Naive thymus-derived CD4-positive, alpha-beta T cell (primary cell): ENCODE measurements at regions not wholly inside any gene's neighbourhood (a gene's known extent, or its start where the extent isn't known, plus 50 kb on each side); places are given as distances from the start of the nearest gene placed in this dataset.

ENCODE experiments used
- ATAC-seq: fragments of 150-1000 bp; cut with Tn5 transposase; 2 replicates; pipeline ENCODE4 v1.10.0; 2021; ENCODE audit warnings: mild to moderate bottlenecking, moderate library complexity
- CTCF ChIA-PET: fragments of 350-600 bp; sonication (Branson Sonifier 250); formaldehyde crosslinking; loops from one replicate; lab custom pipeline; 2021; ENCODE audit warnings: antibody characterized with exemption; lab: Charles Lee
- POLR2A ChIA-PET: fragments of 350-600 bp; sonication (Branson Sonifier 250); formaldehyde crosslinking; loops from one replicate; lab custom pipeline; 2021; ENCODE audit warnings: antibody characterized with exemption, inconsistent platforms; lab: Charles Lee
- DNase-seq, 9 donors: peaks; one replicate each; pipeline versions ENCODE4 v3.0.0 to v3.0.0-alpha.2; 2020 to 2022; ENCODE audit warnings: mixed read lengths in 1 of 9
- H3K27ac ChIP-seq: one replicate; pipeline ENCODE4 v1.7.0; 2013; ENCODE audit warnings: mild to moderate bottlenecking, low read depth, low read length, moderate library complexity
- H3K27me3 ChIP-seq, 2 donors: one replicate each; pipeline ENCODE4 v1.7.0; 2013; ENCODE audit warnings: low read length in 2 of 2, mild to moderate bottlenecking in 2 of 2, moderate library complexity in 2 of 2; ENCODE audit not compliant: control insufficient read depth in 2 of 2, insufficient read depth in 2 of 2
- H3K36me3 ChIP-seq, 3 experiments: 1 replicate in 2 of 3; 2 replicates in 1 of 3; pipeline ENCODE4 v1.7.0; 2013; ENCODE audit warnings: low read length in 3 of 3, mild to moderate bottlenecking in 3 of 3, moderate library complexity in 1 of 3; ENCODE audit not compliant: insufficient read depth in 3 of 3, control insufficient read depth in 2 of 3
- H3K4me1 ChIP-seq, 2 donors: one replicate each; pipeline ENCODE4 v1.7.0; 2013; ENCODE audit warnings: low read length in 2 of 2, mild to moderate bottlenecking in 2 of 2, moderate library complexity in 1 of 2; ENCODE audit not compliant: control insufficient read depth in 2 of 2, insufficient read depth in 2 of 2
- H3K4me3 ChIP-seq: 2 replicates; pipeline ENCODE4 v1.7.0; 2013; ENCODE audit warnings: mild to moderate bottlenecking, low read length
- H3K9me3 ChIP-seq, 3 experiments: 1 replicate in 2 of 3; 2 replicates in 1 of 3; pipeline ENCODE4 v1.7.0; 2013; ENCODE audit warnings: low read length in 3 of 3; ENCODE audit not compliant: control insufficient read depth in 2 of 3
- H3K27ac Mint-ChIP-seq, 9 donors: one replicate each; pipeline ENCODE4 v1.8.0; 2020 to 2022; ENCODE audit warnings: mixed read lengths in 9 of 9, mild to moderate bottlenecking in 8 of 9, moderate library complexity in 5 of 9, inconsistent platforms in 2 of 9
- H3K27me3 Mint-ChIP-seq, 5 donors: one replicate each; pipeline ENCODE4 v1.8.0; 2021 to 2022; ENCODE audit warnings: mixed read lengths in 5 of 5, mild to moderate bottlenecking in 1 of 5
- H3K36me3 Mint-ChIP-seq, 5 donors: one replicate each; pipeline ENCODE4 v1.8.0; 2020 to 2022; ENCODE audit warnings: mixed read lengths in 5 of 5, mild to moderate bottlenecking in 3 of 5, inconsistent platforms in 1 of 5
- H3K4me1 Mint-ChIP-seq, 7 donors: one replicate each; pipeline ENCODE4 v1.8.0; 2020 to 2022; ENCODE audit warnings: mixed read lengths in 7 of 7, mild to moderate bottlenecking in 3 of 7, inconsistent platforms in 1 of 7
- H3K4me3 Mint-ChIP-seq, 10 donors: one replicate each; pipeline ENCODE4 v1.8.0; 2020 to 2022; ENCODE audit warnings: mild to moderate bottlenecking in 10 of 10, mixed read lengths in 10 of 10, moderate library complexity in 6 of 10, inconsistent platforms in 2 of 10
- H3K9me3 Mint-ChIP-seq, 11 donors: one replicate each; pipeline ENCODE4 v1.8.0; 2020 to 2022; ENCODE audit warnings: mixed read lengths in 11 of 11, mild to moderate bottlenecking in 4 of 11, inconsistent platforms in 1 of 11, moderate library complexity in 1 of 11
- intact Hi-C, 2 donors: fragments of 100-400 bp; cut with micrococcal nuclease; formaldehyde crosslinking; loops; one replicate each; pipeline ENCODE4 v1.15.1; 2023

DNA sequence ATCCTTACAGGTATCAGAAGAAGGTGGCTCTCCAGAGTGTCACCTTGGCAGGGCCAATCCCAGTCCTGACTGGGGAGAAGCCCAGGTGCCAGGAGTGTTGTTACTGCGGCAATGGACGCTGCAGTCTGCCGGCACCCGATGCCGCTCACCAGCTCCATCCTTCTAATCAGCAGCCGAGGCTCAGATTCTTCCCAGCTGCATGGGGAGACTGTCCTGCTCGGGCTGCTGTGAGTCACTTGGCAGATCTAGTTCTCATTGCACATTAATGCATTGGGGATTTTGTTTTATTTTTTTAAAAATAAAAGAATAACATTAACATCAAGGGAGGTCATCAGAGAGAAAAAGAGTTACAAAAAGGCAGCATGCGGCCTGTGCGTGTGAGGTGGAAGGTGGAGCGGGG lies 115.8 kb downstream of the MTX3 start:
- Mint-ChIP-seq H3K36me3 (no peaks in the 10 kb centered on the region), H3K4me1 (no peaks in the 10 kb centered on the region), H3K27me3 (peaks cover 5 to 23% (median 10%) of the 10 kb centered on the region in 5 donors), H3K27ac (no peak overlapping the region), H3K4me3 (no peak overlapping the region), H3K9me3 (peaks cover 0 to 4% (median 0%) of the 10 kb centered on the region in 11 donors)
- no peak for DNase-seq
- Histone ChIP-seq H3K4me1 (no peaks in the 10 kb centered on the region), H3K27me3 (no peaks in the 10 kb centered on the region), H3K4me3 (no peak overlapping the region), H3K27ac (no peak overlapping the region), H3K9me3 (no peaks in the 10 kb centered on the region), H3K36me3 (no peaks in the 10 kb centered on the region)
- ChIA-PET POLR2A (no interaction called here), CTCF (no interaction called here)
- no peak for ATAC-seq
- intact Hi-C loops, result no loop called here

DNA sequence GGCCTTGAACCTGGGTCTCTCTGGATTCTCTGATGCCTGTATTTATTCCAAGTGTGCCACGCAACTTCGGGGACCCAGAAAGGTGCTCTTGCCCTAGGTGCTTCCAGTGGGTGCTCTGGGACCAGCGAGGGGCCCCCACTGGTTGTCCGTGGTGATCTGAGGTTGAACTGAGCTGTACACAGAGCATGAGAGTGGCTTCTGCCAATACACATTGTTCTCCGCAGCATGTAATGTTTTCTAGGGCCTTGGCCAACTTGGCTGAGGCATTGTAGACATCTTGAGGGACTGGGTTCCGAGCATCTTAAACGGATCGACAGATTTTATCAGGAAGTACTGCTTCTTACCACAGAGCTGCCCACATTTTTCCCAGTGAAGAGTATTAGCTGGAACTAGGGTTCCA lies 117.9 kb downstream of the MTX3 start:
- Histone ChIP-seq H3K4me1 (no peaks in the 10 kb centered on the region), H3K4me3 (no peak overlapping the region), H3K27me3 (no peaks in the 10 kb centered on the region), H3K9me3 (no peaks in the 10 kb centered on the region), H3K36me3 (no peaks in the 10 kb centered on the region), H3K27ac (no peak overlapping the region)
- ChIA-PET CTCF (interaction anchor here (1.1 kb wide), 1 partner anchor 11 kb away, joined by 3 read pairs; no protein-coding TSS in a partner anchor), POLR2A (interaction anchor here (0.5 kb wide), 1 partner anchor 359 kb away, joined by 3 read pairs; no protein-coding TSS in a partner anchor)
- H3K36me3 Mint-ChIP-seq, result no peaks in the 10 kb centered on the region
- H3K27ac Mint-ChIP-seq, result no peak overlapping the region
- ATAC-seq (no peak), DNase-seq (no peak)
- H3K9me3 Mint-ChIP-seq, result no peaks in the 10 kb centered on the region
- H3K4me3 Mint-ChIP-seq, result no peak overlapping the region
- no peaks in the 10 kb centered on the region for H3K4me1 Mint-ChIP-seq
- intact Hi-C loops, result no loop called here
- peaks cover 5 to 29% (median 18%) of the 10 kb centered on the region in 5 donors for H3K27me3 Mint-ChIP-seq

DNA sequence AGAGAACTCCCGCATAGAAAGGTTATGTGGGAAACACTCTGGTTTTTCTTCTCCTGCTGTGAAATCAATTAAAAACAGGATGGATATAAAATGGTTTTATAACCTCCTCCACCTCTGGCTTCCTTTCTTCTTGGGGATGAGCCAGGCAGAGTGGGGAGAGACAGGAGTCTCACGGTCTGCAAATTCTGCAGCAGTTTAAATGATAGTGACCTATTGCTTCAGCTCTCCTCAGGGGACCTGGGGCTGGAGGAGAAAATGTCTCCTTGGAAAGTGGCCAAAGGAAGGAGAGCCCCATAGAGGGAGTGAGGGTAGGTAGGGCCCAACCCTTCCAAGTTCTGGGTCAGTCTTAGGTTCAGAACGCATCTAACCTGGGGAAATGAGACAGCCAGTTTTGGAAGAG lies 118.8 kb downstream of the MTX3 start:
- Histone ChIP-seq H3K4me1 (no peaks in the 10 kb centered on the region), H3K4me3 (no peak overlapping the region), H3K27ac (no peak overlapping the region), H3K9me3 (no peaks in the 10 kb centered on the region), H3K36me3 (no peaks in the 10 kb centered on the region), H3K27me3 (no peaks in the 10 kb centered on the region)
- H3K9me3 Mint-ChIP-seq, result no peaks in the 10 kb centered on the region
- H3K4me1 Mint-ChIP-seq, result no peaks in the 10 kb centered on the region
- ATAC-seq, result no peak
- H3K27ac Mint-ChIP-seq, result no peak overlapping the region
- ChIA-PET POLR2A (no interaction called here), CTCF (no interaction called here)
- no peak overlapping the region for H3K4me3 Mint-ChIP-seq
- H3K27me3 Mint-ChIP-seq, result peaks cover 5 to 34% (median 24%) of the 10 kb centered on the region in 5 donors
- no peak for DNase-seq
- no peaks in the 10 kb centered on the region for H3K36me3 Mint-ChIP-seq
- intact Hi-C loops, result no loop called here

DNA sequence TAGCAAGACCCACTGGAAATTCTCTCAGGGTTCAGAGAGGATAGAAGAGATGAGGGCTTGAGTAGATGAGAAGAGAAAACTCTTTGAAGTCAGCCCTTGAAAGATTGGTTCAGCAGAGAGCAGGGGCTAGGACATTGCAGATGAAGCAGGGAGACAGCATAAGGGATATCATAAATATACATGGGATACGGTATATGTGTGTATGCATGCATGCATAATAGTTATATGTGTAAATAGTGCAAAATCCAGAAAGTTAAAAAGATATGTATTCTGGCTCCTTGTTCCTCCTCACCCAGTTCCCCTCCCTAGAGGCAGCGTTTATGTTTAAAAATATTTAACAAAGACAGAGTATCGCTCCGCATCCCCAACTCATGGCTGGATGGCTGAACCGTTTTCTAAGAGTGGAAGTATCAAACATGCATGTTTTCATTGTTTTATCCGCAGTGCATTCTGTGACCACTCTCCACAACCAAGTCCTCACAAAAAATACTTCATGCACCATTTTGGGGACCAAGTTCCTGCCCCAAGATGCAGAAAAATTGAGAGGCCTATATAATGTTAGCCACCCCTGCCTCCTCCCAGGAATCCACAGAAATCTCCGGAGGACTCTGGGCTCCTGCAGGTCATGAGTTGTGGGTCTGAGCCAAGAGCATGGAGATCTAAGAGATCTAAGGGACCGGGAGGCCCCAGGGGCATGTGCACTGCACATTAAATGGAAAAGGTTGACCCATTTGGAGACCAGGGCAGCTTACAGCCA lies 119.5 kb downstream of the MTX3 start:
- no peaks in the 10 kb centered on the region for H3K4me1 ChIP-seq
- H3K9me3 ChIP-seq, result no peaks in the 10 kb centered on the region
- Mint-ChIP-seq H3K9me3 (no peaks in the 10 kb centered on the region), H3K4me1 (no peaks in the 10 kb centered on the region), H3K4me3 (no peak overlapping the region), H3K27me3 (peaks cover 5 to 39% (median 28%) of the 10 kb centered on the region in 5 donors), H3K36me3 (no peaks in the 10 kb centered on the region), H3K27ac (no peak overlapping the region)
- H3K36me3 ChIP-seq, result no peaks in the 10 kb centered on the region
- H3K4me3 ChIP-seq, result no peak overlapping the region
- H3K27ac ChIP-seq, result no peak overlapping the region
- DNase-seq (no peak), ATAC-seq (no peak)
- H3K27me3 ChIP-seq, result no peaks in the 10 kb centered on the region
- ChIA-PET POLR2A (no interaction called here), CTCF (no interaction called here)
- intact Hi-C loops, result no loop called here

DNA sequence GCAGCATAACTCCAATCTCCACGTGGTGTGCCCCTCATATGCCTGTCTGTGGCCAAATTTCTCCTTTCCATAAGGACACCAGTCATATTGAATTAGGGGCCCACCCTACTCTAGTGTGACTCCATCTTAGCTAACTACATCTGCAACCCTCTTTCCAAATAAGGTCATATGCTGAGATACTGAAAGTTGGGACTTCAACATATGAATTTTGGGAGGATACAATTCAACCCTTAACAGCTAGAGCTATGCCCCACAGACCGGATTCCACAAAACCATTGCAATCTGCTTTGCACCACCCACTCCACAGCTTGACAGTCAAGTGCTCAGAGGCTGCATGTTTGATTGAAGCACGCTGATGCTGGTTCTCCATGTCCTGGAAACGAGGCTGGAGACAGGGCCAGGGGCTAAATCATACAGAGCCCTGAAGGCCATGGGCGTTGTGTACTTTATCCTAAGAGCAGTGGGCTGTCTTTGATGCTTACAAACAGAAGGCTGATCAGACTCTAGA lies 122.8 kb downstream of the MTX3 start:
- Histone ChIP-seq H3K27me3 (no peaks in the 10 kb centered on the region), H3K4me1 (no peaks in the 10 kb centered on the region), H3K9me3 (no peaks in the 10 kb centered on the region), H3K4me3 (no peak overlapping the region), H3K36me3 (no peaks in the 10 kb centered on the region), H3K27ac (no peak overlapping the region)
- Mint-ChIP-seq H3K36me3 (peaks cover 0 to 3% (median 0%) of the 10 kb centered on the region in 5 donors), H3K27me3 (peaks cover 10 to 43% (median 33%) of the 10 kb centered on the region in 5 donors), H3K4me3 (no peak overlapping the region), H3K9me3 (peaks cover 0 to 2% (median 0%) of the 10 kb centered on the region in 11 donors), H3K27ac (no peak overlapping the region), H3K4me1 (no peaks in the 10 kb centered on the region)
- intact Hi-C loops, result no loop called here
- ATAC-seq (no peak), DNase-seq (no peak)
- CTCF ChIA-PET, result no interaction called here
- POLR2A ChIA-PET, result no interaction called here

DNA sequence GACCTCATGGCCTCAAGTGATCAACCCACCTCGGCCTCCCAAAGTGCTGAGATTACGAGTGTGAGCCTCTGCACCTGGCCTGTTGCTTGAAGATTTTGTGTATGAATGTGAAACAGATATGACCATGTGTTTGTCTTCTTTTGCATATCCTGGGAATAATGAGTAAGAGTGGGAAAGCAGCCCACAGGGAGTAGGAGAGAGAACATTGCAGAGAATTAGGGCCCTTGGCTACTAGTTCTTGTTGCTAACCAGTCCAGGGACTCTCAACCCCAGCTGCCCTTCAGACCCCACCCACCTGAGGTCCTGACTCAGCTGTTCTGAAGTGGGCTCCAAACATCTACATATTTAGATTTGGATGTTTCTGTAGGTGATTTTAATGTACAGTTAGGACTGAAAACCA lies 125.5 kb downstream of the MTX3 start:
- no peaks in the 10 kb centered on the region for H3K27me3 ChIP-seq
- Mint-ChIP-seq H3K27ac (no peak overlapping the region), H3K4me3 (no peak overlapping the region), H3K4me1 (no peaks in the 10 kb centered on the region), H3K36me3 (peaks cover 0 to 3% (median 0%) of the 10 kb centered on the region in 5 donors), H3K9me3 (peaks cover 0 to 2% (median 0%) of the 10 kb centered on the region in 11 donors), H3K27me3 (peaks cover 15 to 34% (median 29%) of the 10 kb centered on the region in 5 donors)
- H3K4me3 ChIP-seq, result no peak overlapping the region
- no peak for DNase-seq
- H3K9me3 ChIP-seq, result no peaks in the 10 kb centered on the region
- intact Hi-C loops, result no loop called here
- no peak for ATAC-seq
- H3K4me1 ChIP-seq, result no peaks in the 10 kb centered on the region
- CTCF ChIA-PET, result no interaction called here
- H3K27ac ChIP-seq, result no peak overlapping the region
- no peaks in the 10 kb centered on the region for H3K36me3 ChIP-seq
- POLR2A ChIA-PET, result no interaction called here

DNA sequence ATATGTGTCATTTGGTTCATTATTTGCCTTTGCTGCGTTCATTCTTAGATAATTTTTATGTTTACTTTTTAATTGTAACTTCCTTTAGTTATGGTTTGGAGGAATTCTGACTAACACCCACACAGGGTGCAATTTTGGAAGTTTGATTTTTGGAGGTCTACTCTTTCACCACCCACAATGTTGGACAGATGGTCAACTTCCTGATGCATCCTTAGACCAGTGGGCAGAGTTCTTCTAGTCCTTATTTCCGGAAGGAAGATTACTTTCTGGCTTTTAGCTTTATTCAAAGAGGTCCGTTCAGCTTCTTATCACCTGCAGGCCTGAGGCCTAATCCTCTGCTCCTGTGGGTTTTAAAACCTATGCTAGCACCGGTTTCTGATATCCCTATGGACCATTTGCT lies 126.7 kb downstream of the MTX3 start:
- H3K27me3 ChIP-seq, result no peaks in the 10 kb centered on the region
- no peaks in the 10 kb centered on the region for H3K9me3 ChIP-seq
- Mint-ChIP-seq H3K27me3 (peaks cover 13 to 32% (median 23%) of the 10 kb centered on the region in 5 donors), H3K9me3 (peaks cover 0 to 2% (median 0%) of the 10 kb centered on the region in 11 donors), H3K36me3 (peaks cover 0 to 3% (median 0%) of the 10 kb centered on the region in 5 donors), H3K27ac (no peak overlapping the region), H3K4me1 (no peaks in the 10 kb centered on the region), H3K4me3 (no peak overlapping the region)
- CTCF ChIA-PET, result no interaction called here
- DNase-seq, result no peak
- POLR2A ChIA-PET, result interaction anchor here (1.1 kb wide), 1 partner anchor 460 kb away, joined by 3 read pairs; no protein-coding TSS in a partner anchor
- H3K36me3 ChIP-seq, result no peaks in the 10 kb centered on the region
- intact Hi-C loops, result no loop called here
- H3K4me3 ChIP-seq, result no peak overlapping the region
- no peak overlapping the region for H3K27ac ChIP-seq
- no peaks in the 10 kb centered on the region for H3K4me1 ChIP-seq
- ATAC-seq, result no peak
